ENCODE measurements at regions not wholly inside any gene's neighbourhood (a gene's known extent, or its start where the extent isn't known, plus 50 kb on each side); places are given as distances from the start of the nearest gene placed in this dataset.

- TF ChIP-seq CTCF (IDR thresholded peaks at IDR 0.05; ENCODE audit: low read depth, low read length), result no peak
- TF ChIP-seq MYC (IDR thresholded peaks at IDR 0.05; ENCODE audit: low read depth, low read length), result no peak
These were observed 233.9 kb upstream of the CADM2 start for GRCh38 chr3:84724877-84725276.

Data from NB4 (cell line).